ENCODE measurements at regions not wholly inside any gene's neighbourhood (a gene's known extent, or its start where the extent isn't known, plus 50 kb on each side); places are given as distances from the start of the nearest gene placed in this dataset.

DNA sequence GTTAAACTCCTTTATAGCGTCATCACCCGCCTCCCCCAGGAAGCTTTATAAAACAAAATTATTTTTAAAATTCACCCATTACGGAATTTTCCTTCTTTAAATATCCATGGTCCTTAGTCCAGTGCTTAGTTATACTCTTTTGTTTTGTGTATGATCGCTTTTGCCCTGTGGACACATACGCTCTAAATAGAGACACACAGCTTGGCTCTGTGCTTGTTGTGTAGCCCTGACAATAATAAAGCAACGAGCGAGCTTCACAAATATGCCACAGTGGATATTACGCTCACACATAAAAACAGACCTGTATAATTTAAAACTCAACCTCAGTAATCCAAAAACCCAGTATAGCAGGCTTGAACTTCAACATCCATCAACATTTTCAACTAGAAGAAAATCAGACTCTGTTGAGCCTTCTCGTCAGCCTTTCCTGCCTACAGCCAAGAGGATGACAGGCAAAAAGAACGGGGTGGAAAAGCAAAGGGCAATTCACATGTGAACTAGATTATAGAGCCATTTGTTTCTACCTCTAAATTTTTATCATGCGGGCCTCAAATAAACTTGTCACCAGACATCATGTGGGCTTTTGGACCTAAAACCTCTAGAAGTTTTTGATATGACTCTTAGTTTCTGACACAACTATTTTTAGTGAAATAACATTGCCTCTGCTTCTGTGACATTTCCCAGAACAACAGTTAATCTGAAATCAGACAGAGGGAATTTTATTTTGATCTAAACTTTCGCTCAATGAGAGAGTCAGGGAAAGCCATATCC, 89.6 kb upstream of the THBS1 start:
- Histone ChIP-seq H3K79me2 (ENCODE audit: insufficient read depth, low read length) (no peaks in the 10 kb centered on the region), H3K36me3 (ENCODE audit: low read length) (no peaks in the 10 kb centered on the region), H3K27me3 (ENCODE audit: low read length) (no peaks in the 10 kb centered on the region), H3K9me2 (replicated peaks; ENCODE audit: insufficient read depth, low read length) (no peaks in the 10 kb centered on the region), H4K20me1 (ENCODE audit: low read depth, low read length) (no peaks in the 10 kb centered on the region), H3K4me2 (ENCODE audit: low read depth, low read length, poor library complexity, severe bottlenecking) (no peak overlapping the region), H2AFZ (ENCODE audit: low read depth, low read length, severe bottlenecking) (no peak overlapping the region), H3K4me3 (ENCODE audit: insufficient read depth, low read length, poor library complexity, severe bottlenecking) (no peak overlapping the region), H3K27ac (ENCODE audit: low read depth, low read length) (no peak overlapping the region), H3K9me3 (ENCODE audit: insufficient read depth, low read length) (no peaks in the 10 kb centered on the region), H3K9ac (ENCODE audit: low read length) (no peak overlapping the region), H3F3A (ENCODE audit: insufficient read depth) (no peaks in the 10 kb centered on the region)
- TF ChIP-seq, protein P1, sequence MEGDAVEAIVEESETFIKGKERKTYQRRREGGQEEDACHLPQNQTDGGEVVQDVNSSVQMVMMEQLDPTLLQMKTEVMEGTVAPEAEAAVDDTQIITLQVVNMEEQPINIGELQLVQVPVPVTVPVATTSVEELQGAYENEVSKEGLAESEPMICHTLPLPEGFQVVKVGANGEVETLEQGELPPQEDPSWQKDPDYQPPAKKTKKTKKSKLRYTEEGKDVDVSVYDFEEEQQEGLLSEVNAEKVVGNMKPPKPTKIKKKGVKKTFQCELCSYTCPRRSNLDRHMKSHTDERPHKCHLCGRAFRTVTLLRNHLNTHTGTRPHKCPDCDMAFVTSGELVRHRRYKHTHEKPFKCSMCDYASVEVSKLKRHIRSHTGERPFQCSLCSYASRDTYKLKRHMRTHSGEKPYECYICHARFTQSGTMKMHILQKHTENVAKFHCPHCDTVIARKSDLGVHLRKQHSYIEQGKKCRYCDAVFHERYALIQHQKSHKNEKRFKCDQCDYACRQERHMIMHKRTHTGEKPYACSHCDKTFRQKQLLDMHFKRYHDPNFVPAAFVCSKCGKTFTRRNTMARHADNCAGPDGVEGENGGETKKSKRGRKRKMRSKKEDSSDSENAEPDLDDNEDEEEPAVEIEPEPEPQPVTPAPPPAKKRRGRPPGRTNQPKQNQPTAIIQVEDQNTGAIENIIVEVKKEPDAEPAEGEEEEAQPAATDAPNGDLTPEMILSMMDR (IDR thresholded peaks at IDR 0.05; ENCODE audit: insufficient read depth, low read length, poor library complexity, severe bottlenecking), result no peak

DNA sequence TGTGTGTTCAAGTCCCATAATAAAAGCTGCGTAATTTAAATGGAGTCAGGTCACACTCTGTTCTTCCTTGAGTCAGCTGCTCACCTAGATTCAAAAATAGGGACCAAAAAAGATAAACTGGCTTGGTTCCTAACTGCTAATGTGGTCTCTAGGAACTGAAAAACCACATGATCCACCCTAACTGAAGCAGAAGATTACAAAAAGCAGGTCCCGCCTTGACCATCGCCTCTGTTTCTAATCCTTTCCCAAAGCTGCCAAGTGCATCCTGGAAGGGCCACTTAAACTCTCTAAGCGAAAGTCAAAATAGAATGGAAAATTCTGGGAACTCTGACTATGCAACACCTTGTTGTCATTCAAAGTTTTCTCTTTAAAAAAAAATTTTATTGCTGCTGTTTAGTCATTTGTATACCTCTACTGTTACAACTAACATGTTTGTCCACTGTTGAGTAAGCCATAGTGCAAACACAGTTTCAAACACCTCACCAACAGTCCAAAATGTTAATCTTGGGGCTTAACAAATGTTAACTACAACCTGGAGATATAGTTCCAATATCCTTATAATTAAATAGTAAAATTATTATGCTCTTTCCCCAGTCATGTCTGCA, 88.9 kb upstream of the THBS1 start:
- H3K4me2 ChIP-seq (ENCODE audit: low read depth, low read length, poor library complexity, severe bottlenecking), result no peak overlapping the region

DNA sequence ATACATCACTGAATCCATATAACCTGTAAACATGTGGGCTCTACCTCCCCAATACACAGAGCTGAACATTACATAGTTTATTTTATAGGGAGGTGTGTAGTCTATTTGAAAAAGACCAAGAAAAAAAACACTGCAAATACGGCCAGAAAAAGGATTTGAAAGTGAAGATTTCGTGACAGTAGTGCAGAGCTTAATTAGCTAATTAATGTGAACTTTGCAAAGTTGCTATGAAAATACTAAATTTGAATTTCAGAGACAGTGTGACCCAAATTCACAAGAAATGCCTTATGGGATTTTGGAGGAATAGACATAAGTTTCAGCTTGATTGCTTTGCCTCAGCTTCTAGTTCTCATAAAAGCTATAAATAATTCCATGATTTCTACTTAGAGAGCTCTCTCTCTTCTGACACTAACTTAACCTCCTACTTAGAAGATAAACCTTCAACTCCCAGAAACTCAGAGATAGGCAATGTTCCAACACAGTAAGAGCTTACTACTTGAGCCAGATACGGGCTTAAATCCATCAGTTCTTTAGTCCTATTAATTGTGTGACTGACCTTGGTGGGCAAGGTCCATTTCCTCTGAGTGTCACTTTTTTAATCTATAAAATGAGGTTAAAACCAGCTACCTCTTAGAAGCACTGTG, 87.3 kb upstream of the THBS1 start:
- TF ChIP-seq, protein P1 (IDR thresholded peaks at IDR 0.05; ENCODE audit: insufficient read depth, low read length, poor library complexity, severe bottlenecking), result no peak
- no peak for TF ChIP-seq EZH2phosphoT487 (conservative IDR thresholded peaks at IDR 0.05; ENCODE audit: low read length)
- H3K9me3 ChIP-seq (ENCODE audit: insufficient read depth, low read length), result no peaks in the 10 kb centered on the region
- no peaks in the 10 kb centered on the region for H3K9me2 ChIP-seq (replicated peaks; ENCODE audit: insufficient read depth, low read length)
- no peak overlapping the region for H2AFZ ChIP-seq (ENCODE audit: low read depth, low read length, severe bottlenecking)
- no peaks in the 10 kb centered on the region for H3K27me3 ChIP-seq (ENCODE audit: low read length)
- H3K36me3 ChIP-seq (ENCODE audit: low read length), result no peaks in the 10 kb centered on the region
- H3F3A ChIP-seq (ENCODE audit: insufficient read depth), result no peaks in the 10 kb centered on the region
- H3K27ac ChIP-seq (ENCODE audit: low read depth, low read length), result no peak overlapping the region
- no peaks in the 10 kb centered on the region for H3K79me2 ChIP-seq (ENCODE audit: insufficient read depth, low read length)
- H3K4me2 ChIP-seq (ENCODE audit: low read depth, low read length, poor library complexity, severe bottlenecking), result no peak overlapping the region
- H3K4me3 ChIP-seq (ENCODE audit: insufficient read depth, low read length, poor library complexity, severe bottlenecking), result no peak overlapping the region
- H3K9ac ChIP-seq (ENCODE audit: low read length), result no peak overlapping the region
- H4K20me1 ChIP-seq (ENCODE audit: low read depth, low read length), result no peaks in the 10 kb centered on the region

More for the DNA sequence above, 88.9 kb upstream of the THBS1 start:
- Histone ChIP-seq H4K20me1 (ENCODE audit: low read depth, low read length) (no peaks in the 10 kb centered on the region), H3K9me3 (ENCODE audit: insufficient read depth, low read length) (no peaks in the 10 kb centered on the region), H3F3A (ENCODE audit: insufficient read depth) (no peaks in the 10 kb centered on the region), H2AFZ (ENCODE audit: low read depth, low read length, severe bottlenecking) (no peak overlapping the region), H3K36me3 (ENCODE audit: low read length) (no peaks in the 10 kb centered on the region), H3K79me2 (ENCODE audit: insufficient read depth, low read length) (no peaks in the 10 kb centered on the region), H3K9ac (ENCODE audit: low read length) (no peak overlapping the region), H3K27ac (ENCODE audit: low read depth, low read length) (no peak overlapping the region), H3K9me2 (replicated peaks; ENCODE audit: insufficient read depth, low read length) (no peaks in the 10 kb centered on the region), H3K4me3 (ENCODE audit: insufficient read depth, low read length, poor library complexity, severe bottlenecking) (no peak overlapping the region), H3K27me3 (ENCODE audit: low read length) (no peaks in the 10 kb centered on the region)
- TF ChIP-seq EZH2phosphoT487 (conservative IDR thresholded peaks at IDR 0.05; ENCODE audit: low read length), result no peak
- TF ChIP-seq, protein P1 (IDR thresholded peaks at IDR 0.05; ENCODE audit: insufficient read depth, low read length, poor library complexity, severe bottlenecking), result no peak

All from SU-DHL-6 (cell line).